Uterus (tissue), 3 donors: ENCODE measurements at regions not wholly inside any gene's neighbourhood (a gene's known extent, or its start where the extent isn't known, plus 50 kb on each side); places are given as distances from the start of the nearest gene placed in this dataset.

Experiments used
- DNase-seq, 2 donors: peaks; one replicate each; pipeline ENCODE4 v3.0.0-alpha.2; 2019 to 2020
- H3K27ac ChIP-seq, 2 donors: fragments of 200-600 bp; sonication (generic); 1 replicate in 1 of 2; 2 replicates in 1 of 2; pipeline ENCODE4 v1.5.1; 2016 to 2018
- H3K27me3 ChIP-seq, 2 donors: fragments of 200-600 bp; sonication (generic); one replicate each; pipeline ENCODE4 v1.5.1; 2018 to 2019; ENCODE audit warnings: control low read depth in 1 of 2
- H3K36me3 ChIP-seq, 2 donors: fragments of 200-600 bp; sonication (generic); one replicate each; pipeline ENCODE4 v1.5.1; 2019; ENCODE audit warnings: control low read depth in 1 of 2
- H3K4me1 ChIP-seq, 2 donors: fragments of 200-600 bp; sonication (generic); one replicate each; pipeline ENCODE4 v1.5.1; 2018 to 2019; ENCODE audit warnings: control low read depth in 1 of 2
- H3K4me3 ChIP-seq, 2 donors: fragments of 200-600 bp; sonication (generic); 1 replicate in 1 of 2; 2 replicates in 1 of 2; pipeline ENCODE4 v1.5.1; 2018 to 2019; ENCODE audit warnings: mild to moderate bottlenecking in 1 of 2
- H3K9me3 ChIP-seq, 2 donors: fragments of 200-600 bp; sonication (generic); one replicate each; pipeline ENCODE4 v1.5.1; 2019; ENCODE audit warnings: control low read depth in 1 of 2
- POLR2A ChIP-seq, 2 donors: fragments of 450-650 bp; IDR thresholded peaks; one replicate each; pipeline ENCODE4 v1.6.1; 2016; ENCODE audit warnings: antibody characterized with exemption in 2 of 2, mild to moderate bottlenecking in 1 of 2, moderate library complexity in 1 of 2
- intact Hi-C: fragments of 100-400 bp; cut with DNase I; formaldehyde crosslinking; loops from one replicate; pipeline ENCODE4 v1.15.1; 2023; ENCODE audit warnings: low total_unique reads
- TF ChIP-seq, protein P1 (sequence below), 4 experiments: fragments of 200-600 bp in 2 of 4; fragments of 450-650 bp in 2 of 4; sonication (generic) in 2 of 4; IDR thresholded peaks; one replicate each; pipeline ENCODE4 v1.5.1; 2016 to 2019; ENCODE audit warnings: antibody characterized with exemption in 4 of 4, mild to moderate bottlenecking in 2 of 4, moderate library complexity in 1 of 4
- donor health status: DM: yes; HTN: yes; CAD: no.

GRCh38 chr3:145620002-145620401 is 541.0 kb downstream of the PLOD2 start:
- H3K36me3 ChIP-seq = no peaks in the 10 kb centered on the region
- H3K4me1 ChIP-seq = no peaks in the 10 kb centered on the region
- H3K27ac ChIP-seq = no peak overlapping the region
- no peak for DNase-seq
- H3K27me3 ChIP-seq = no peaks in the 10 kb centered on the region
- no peak for TF ChIP-seq POLR2A (IDR thresholded peaks at IDR 0.05)
- TF ChIP-seq, protein P1, sequence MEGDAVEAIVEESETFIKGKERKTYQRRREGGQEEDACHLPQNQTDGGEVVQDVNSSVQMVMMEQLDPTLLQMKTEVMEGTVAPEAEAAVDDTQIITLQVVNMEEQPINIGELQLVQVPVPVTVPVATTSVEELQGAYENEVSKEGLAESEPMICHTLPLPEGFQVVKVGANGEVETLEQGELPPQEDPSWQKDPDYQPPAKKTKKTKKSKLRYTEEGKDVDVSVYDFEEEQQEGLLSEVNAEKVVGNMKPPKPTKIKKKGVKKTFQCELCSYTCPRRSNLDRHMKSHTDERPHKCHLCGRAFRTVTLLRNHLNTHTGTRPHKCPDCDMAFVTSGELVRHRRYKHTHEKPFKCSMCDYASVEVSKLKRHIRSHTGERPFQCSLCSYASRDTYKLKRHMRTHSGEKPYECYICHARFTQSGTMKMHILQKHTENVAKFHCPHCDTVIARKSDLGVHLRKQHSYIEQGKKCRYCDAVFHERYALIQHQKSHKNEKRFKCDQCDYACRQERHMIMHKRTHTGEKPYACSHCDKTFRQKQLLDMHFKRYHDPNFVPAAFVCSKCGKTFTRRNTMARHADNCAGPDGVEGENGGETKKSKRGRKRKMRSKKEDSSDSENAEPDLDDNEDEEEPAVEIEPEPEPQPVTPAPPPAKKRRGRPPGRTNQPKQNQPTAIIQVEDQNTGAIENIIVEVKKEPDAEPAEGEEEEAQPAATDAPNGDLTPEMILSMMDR (IDR thresholded peaks at IDR 0.05) = no peak
- intact Hi-C loops = no loop called here
- no peak overlapping the region for H3K4me3 ChIP-seq
- no peaks in the 10 kb centered on the region for H3K9me3 ChIP-seq

GRCh38 chr3:145620486-145620885 is 540.5 kb downstream of the PLOD2 start:
- intact Hi-C loops = no loop called here
- Histone ChIP-seq H3K27me3 (no peaks in the 10 kb centered on the region), H3K27ac (no peak overlapping the region), H3K4me1 (no peaks in the 10 kb centered on the region), H3K9me3 (no peaks in the 10 kb centered on the region), H3K36me3 (no peaks in the 10 kb centered on the region), H3K4me3 (no peak overlapping the region)
- no peak for DNase-seq
- TF ChIP-seq, protein P1 (IDR thresholded peaks at IDR 0.05) = no peak
- no peak for TF ChIP-seq POLR2A (IDR thresholded peaks at IDR 0.05)

GRCh38 chr3:145623349-145623748 is 537.6 kb downstream of the PLOD2 start:
- no peaks in the 10 kb centered on the region for H3K27me3 ChIP-seq
- H3K4me1 ChIP-seq = no peaks in the 10 kb centered on the region
- H3K9me3 ChIP-seq = no peaks in the 10 kb centered on the region
- H3K36me3 ChIP-seq = no peaks in the 10 kb centered on the region
- H3K4me3 ChIP-seq = no peak overlapping the region
- TF ChIP-seq, protein P1 (IDR thresholded peaks at IDR 0.05) = no peak
- TF ChIP-seq POLR2A (IDR thresholded peaks at IDR 0.05) = no peak
- no peak overlapping the region for H3K27ac ChIP-seq
- DNase-seq = no peak
- intact Hi-C loops = no loop called here

GRCh38 chr3:145628211-145628610 is 532.8 kb downstream of the PLOD2 start:
- Histone ChIP-seq H3K4me1 (no peaks in the 10 kb centered on the region), H3K9me3 (peaks cover 0 to 12% of the 10 kb centered on the region in 2 donors), H3K36me3 (no peaks in the 10 kb centered on the region), H3K27me3 (no peaks in the 10 kb centered on the region), H3K27ac (no peak overlapping the region), H3K4me3 (no peak overlapping the region)
- no peak for DNase-seq
- no peak for TF ChIP-seq POLR2A (IDR thresholded peaks at IDR 0.05)
- TF ChIP-seq, protein P1 (IDR thresholded peaks at IDR 0.05) = no peak
- intact Hi-C loops = no loop called here

GRCh38 chr3:145637105-145637504 is 523.9 kb downstream of the PLOD2 start:
- TF ChIP-seq, protein P1 (IDR thresholded peaks at IDR 0.05) = no peak
- no peak for TF ChIP-seq POLR2A (IDR thresholded peaks at IDR 0.05)
- peaks cover 0 to 1% of the 10 kb centered on the region in 2 donors for H3K9me3 ChIP-seq

More at GRCh38 chr3:145637105-145637504, 523.9 kb downstream of the PLOD2 start:
- no peaks in the 10 kb centered on the region for H3K36me3 ChIP-seq
- H3K27ac ChIP-seq = no peak overlapping the region
- H3K4me3 ChIP-seq = no peak overlapping the region
- no peak for DNase-seq
- intact Hi-C loops = no loop called here
- H3K4me1 ChIP-seq = no peaks in the 10 kb centered on the region
- H3K27me3 ChIP-seq = no peaks in the 10 kb centered on the region
